ENCODE measurements at regions not wholly inside any gene's neighbourhood (a gene's known extent, or its start where the extent isn't known, plus 50 kb on each side); places are given as distances from the start of the nearest gene placed in this dataset.

GRCh38 chr17:36728030-36728991 lies 126.9 kb downstream of the MRM1 start:
- Mint-ChIP-seq H3K9me3 (no peaks in the 10 kb centered on the region), H3K4me3 (no peak overlapping the region), H3K36me3 (no peaks in the 10 kb centered on the region), H3K27me3 (ENCODE audit: low read depth) (peaks cover 15% of the 10 kb centered on the region), H3K4me1 (peaks cover 68% of the 10 kb centered on the region), H3K27ac (no peak overlapping the region)
- DNase-seq (ENCODE audit: low spot score) (no peak), ATAC-seq (no peak)
- POLR2A ChIA-PET = no interaction called here
- CTCF ChIA-PET = no interaction called here
- TF ChIP-seq NFE2L1 (CRISPR knock-in tag; IDR thresholded peaks at IDR 0.05) = no peak
- TF ChIP-seq SP1 (CRISPR knock-in tag; conservative IDR thresholded peaks at IDR 0.05) = no peak
- TF ChIP-seq NR3C1 (CRISPR knock-in tag; conservative IDR thresholded peaks at IDR 0.05; ENCODE audit: low read depth) = no peak
- no peak for TF ChIP-seq E2F1 (CRISPR knock-in tag; IDR thresholded peaks at IDR 0.05)
- TF ChIP-seq ZNF671 (CRISPR knock-in tag; IDR thresholded peaks at IDR 0.05) = no peak
- no peak for TF ChIP-seq SMAD4 (CRISPR knock-in tag; IDR thresholded peaks at IDR 0.05)
- TF ChIP-seq SMAD3 (CRISPR knock-in tag; IDR thresholded peaks at IDR 0.05; ENCODE audit: borderline replicate concordance) = no peak
- no peak for TF ChIP-seq ARID4B (CRISPR knock-in tag; IDR thresholded peaks at IDR 0.05; ENCODE audit: borderline replicate concordance)
- TF ChIP-seq JAZF1 (CRISPR knock-in tag; IDR thresholded peaks at IDR 0.05) = no peak
- TF ChIP-seq PRDM15 (CRISPR knock-in tag; IDR thresholded peaks at IDR 0.05) = no peak
- TF ChIP-seq ZBTB21 (CRISPR knock-in tag; IDR thresholded peaks at IDR 0.05; ENCODE audit: borderline replicate concordance) = no peak
- no peak for TF ChIP-seq ESRRA (CRISPR knock-in tag; IDR thresholded peaks at IDR 0.05; ENCODE audit: borderline replicate concordance)
- no peak for TF ChIP-seq AFF4 (CRISPR knock-in tag; IDR thresholded peaks at IDR 0.05; ENCODE audit: borderline replicate concordance)

Data from WTC11 (cell line).